Ishikawa (cell line): ENCODE measurements at regions not wholly inside any gene's neighbourhood (a gene's known extent, or its start where the extent isn't known, plus 50 kb on each side); places are given as distances from the start of the nearest gene placed in this dataset.

Experiments
- CEBPB ChIP-seq: IDR thresholded peaks from 2 replicates; pipeline ENCODE4 v1.6.1; 2012
- CREB1 ChIP-seq: IDR thresholded peaks from 2 replicates; pipeline ENCODE4 v1.6.1; 2012; ENCODE audit warnings: low read depth
- EGR1 ChIP-seq: IDR thresholded peaks from 2 replicates; pipeline ENCODE4 v1.6.1; 2012
- EP300 ChIP-seq: IDR thresholded peaks from 2 replicates; pipeline ENCODE4 v1.6.1; 2012; ENCODE audit warnings: borderline replicate concordance
- FOXM1 ChIP-seq: IDR thresholded peaks from 2 replicates; pipeline ENCODE4 v1.6.1; 2012; ENCODE audit warnings: low read depth, borderline replicate concordance
- MAX ChIP-seq: IDR thresholded peaks from 2 replicates; pipeline ENCODE4 v1.6.1; 2012
- NFIC ChIP-seq: IDR thresholded peaks from 2 replicates; pipeline ENCODE4 v1.6.1; 2012
- RAD21 ChIP-seq: IDR thresholded peaks from 2 replicates; pipeline ENCODE4 v1.6.1; 2012; ENCODE audit warnings: low read depth
- REST ChIP-seq: IDR thresholded peaks from 2 replicates; pipeline ENCODE4 v1.6.1; 2012; ENCODE audit warnings: low read depth, mild to moderate bottlenecking
- TAF1 ChIP-seq: IDR thresholded peaks from 2 replicates; pipeline ENCODE4 v1.6.1; 2012; ENCODE audit warnings: low read depth, mild to moderate bottlenecking
- TCF12 ChIP-seq: IDR thresholded peaks from 2 replicates; pipeline ENCODE4 v1.6.1; 2012; ENCODE audit warnings: low read depth
- TEAD4 ChIP-seq: IDR thresholded peaks from 2 replicates; pipeline ENCODE4 v1.6.1; 2012
- USF1 ChIP-seq: IDR thresholded peaks from 2 replicates; pipeline ENCODE4 v1.6.1; 2012
- YY1 ChIP-seq: IDR thresholded peaks from 2 replicates; pipeline ENCODE4 v1.6.1; 2012; ENCODE audit warnings: low read depth
- ZBTB7A ChIP-seq: IDR thresholded peaks from 2 replicates; pipeline ENCODE4 v1.6.1; 2012; ENCODE audit warnings: low read depth

GRCh38 chr3:177620073-177620472, 422.8 kb upstream of the TBL1XR1 start:
- TF ChIP-seq EP300 (no peak), ZBTB7A (no peak), USF1 (no peak), MAX (no peak), TAF1 (no peak), TCF12 (no peak), TEAD4 (no peak)

- TF ChIP-seq USF1 (no peak), RAD21 (peak; percentile 34; the same call in 1 of the 2 replicates), CREB1 (no peak), REST (no peak), YY1 (no peak), TCF12 (no peak; the same call in 1 of the 2 replicates), TEAD4 (no peak), NFIC (0 out of 2 replicates have a peak, but pooled peaks have one; percentile 5), EP300 (no peak), ZBTB7A (no peak)
These were observed 425.2 kb upstream of the TBL1XR1 start for GRCh38 chr3:177622520-177622919.

GRCh38 chr3:177622982-177623617, 425.8 kb upstream of the TBL1XR1 start:
- no peak for TF ChIP-seq TAF1
- no peak for TF ChIP-seq TCF12
- TF ChIP-seq FOXM1 = no peak
- TF ChIP-seq NFIC = 0 out of 2 replicates have a peak, but pooled peaks have one; percentile 5

- 0 out of 2 replicates have a peak, but pooled peaks have one; percentile 1 for TF ChIP-seq RAD21
- no peak for TF ChIP-seq EP300
These were observed 427.5 kb upstream of the TBL1XR1 start for GRCh38 chr3:177624528-177625495.

- TF ChIP-seq REST (no peak), ZBTB7A (no peak), TAF1 (no peak), YY1 (no peak), EP300 (no peak), TCF12 (no peak), EGR1 (no peak), FOXM1 (no peak), RAD21 (no peak), CREB1 (no peak), TEAD4 (no peak), MAX (no peak), USF1 (no peak), CEBPB (no peak), NFIC (no peak)
These were observed 428.8 kb upstream of the TBL1XR1 start for GRCh38 chr3:177626045-177626444.
